IPS DF 19.7 (cell line): ENCODE measurements at regions not wholly inside any gene's neighbourhood (a gene's known extent, or its start where the extent isn't known, plus 50 kb on each side); places are given as distances from the start of the nearest gene placed in this dataset.

Experiments
- DNase-seq: peaks from one replicate; pipeline ENCODE4 v3.0.0-alpha.2; 2013; ENCODE audit warnings: low read depth, low spot score

- DNase-seq, result no peak
These were observed 879.7 kb downstream of the GALC start for GRCh38 chr14:87113286-87113685.

DNA sequence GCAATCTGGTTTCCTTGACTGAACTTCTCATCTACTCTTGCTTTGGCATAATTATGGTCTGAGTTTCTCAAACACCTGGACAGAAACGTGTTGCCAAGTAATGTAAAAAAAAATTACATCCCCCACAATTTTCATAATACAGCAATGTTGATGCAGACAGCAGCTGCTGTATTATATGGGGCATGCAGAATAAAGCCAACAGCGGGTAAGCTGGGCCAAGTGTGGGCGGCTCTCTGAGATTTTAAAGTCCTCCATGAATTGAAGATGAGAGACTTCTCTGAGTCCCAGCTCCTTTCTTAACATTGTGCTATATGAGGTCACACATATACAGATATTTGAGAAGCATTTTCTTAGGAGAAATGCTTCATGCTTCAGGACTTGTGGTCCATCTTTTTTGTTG lies 881.2 kb downstream of the GALC start:
- DNase-seq, result no peak

DNA sequence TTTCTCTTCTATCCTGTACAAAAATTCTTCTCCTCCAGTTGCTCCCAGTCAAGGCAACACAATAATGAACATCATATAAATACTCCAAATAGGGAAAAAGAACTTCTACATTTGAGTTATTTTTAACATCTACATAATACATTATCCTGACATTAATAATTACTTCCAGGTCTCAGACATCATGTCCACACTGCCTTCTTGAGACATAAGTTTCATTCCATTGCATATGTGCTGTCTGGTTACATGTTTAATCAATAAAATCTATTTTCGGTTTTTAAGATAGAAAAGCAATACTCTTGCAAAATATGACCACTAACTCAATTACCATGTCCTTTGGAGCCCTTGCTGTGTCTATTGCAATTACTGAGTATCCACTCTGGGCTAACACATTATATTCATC lies 881.9 kb downstream of the GALC start:
- no peak for DNase-seq

- DNase-seq, result no peak
These were observed 883.7 kb downstream of the GALC start for GRCh38 chr14:87109271-87109670.

DNA sequence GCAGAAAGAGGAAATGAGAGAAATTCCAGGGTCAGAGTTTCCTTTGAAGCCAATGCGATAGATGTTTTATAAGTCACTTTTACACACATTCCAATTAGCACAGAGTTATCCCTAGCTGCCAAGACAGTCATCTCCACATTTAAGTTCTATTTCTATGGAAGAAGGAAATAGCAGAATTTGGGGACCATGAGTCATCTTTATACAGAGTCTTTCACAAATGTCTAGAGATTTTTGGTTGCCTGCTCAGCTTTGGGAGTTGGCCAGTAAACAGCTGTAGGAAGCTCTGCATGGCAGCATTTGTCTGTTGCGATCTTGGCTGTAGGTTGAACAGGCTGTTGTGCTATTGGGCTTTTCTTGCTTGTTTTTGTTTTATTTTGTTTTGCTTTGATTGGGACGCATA lies 884.3 kb downstream of the GALC start:
- DNase-seq, result no peak

DNA sequence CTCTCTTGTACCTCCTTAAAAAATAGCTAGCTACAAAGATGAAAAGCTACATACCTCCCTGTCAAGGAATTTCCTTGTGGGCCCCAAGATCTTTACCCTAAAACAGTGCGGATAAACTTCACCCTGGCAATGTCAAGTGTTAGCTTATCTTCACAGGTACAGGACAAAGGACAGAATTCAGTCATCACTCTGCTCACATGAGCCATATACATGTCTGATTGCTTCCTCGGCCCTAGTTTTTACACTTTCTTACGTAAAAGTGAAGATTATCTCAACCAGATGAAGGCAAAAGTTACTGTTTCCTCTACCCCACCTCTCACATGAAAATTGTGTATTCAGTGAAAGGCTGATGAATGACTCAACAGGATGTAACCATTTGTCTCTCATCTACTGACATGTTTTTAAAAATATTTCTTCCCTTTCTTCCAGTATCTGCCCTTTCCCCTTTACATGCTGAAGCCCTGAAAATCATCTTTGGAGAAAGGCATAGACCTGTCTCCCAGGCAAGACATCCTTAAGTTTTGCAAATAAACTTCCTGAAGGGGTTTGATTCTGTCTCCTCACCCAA lies 890.1 kb downstream of the GALC start:
- no peak for DNase-seq

DNA sequence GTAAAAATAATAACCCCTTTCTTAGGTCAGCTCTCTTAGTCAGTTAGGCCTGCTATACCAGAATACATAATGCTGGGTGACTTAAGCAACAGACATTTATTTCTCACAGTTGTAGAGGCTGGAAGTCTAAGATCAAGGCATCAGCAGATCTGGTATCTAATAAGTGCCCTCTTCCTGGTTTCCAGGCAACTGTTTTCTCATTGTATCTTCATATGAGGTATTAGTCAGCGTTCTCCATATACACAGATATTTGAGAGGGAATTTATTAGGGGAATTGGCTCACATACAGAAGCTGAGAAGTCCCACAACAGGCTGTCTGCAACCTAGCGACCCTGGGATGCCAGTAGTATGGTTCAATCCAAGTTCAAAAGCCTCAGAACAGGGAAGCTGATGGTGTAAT lies 896.0 kb downstream of the GALC start:
- DNase-seq, result no peak

- DNase-seq, result no peak
These were observed 898.1 kb downstream of the GALC start for GRCh38 chr14:87094913-87095312.

- no peak for DNase-seq
These were observed 904.4 kb downstream of the GALC start for GRCh38 chr14:87088588-87088987.

DNA sequence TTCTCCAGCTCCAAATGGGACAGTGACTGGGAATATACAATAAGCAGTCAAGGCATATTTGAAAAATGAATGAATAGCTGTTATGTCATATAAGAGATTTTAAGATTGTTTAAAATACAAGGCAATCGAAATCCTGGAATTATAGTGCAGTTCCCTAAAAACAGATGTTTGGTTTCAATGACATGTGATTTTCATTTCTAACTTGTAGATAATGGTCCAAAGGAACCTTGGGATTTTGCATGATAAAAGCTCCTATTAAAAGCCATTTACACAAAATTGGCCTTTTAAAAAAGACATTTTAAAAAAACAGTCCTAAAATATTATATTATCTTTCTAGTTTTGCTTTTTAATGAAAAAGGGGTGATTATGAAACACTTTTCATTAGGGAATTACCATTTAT lies 905.1 kb downstream of the GALC start:
- DNase-seq, result no peak

DNA sequence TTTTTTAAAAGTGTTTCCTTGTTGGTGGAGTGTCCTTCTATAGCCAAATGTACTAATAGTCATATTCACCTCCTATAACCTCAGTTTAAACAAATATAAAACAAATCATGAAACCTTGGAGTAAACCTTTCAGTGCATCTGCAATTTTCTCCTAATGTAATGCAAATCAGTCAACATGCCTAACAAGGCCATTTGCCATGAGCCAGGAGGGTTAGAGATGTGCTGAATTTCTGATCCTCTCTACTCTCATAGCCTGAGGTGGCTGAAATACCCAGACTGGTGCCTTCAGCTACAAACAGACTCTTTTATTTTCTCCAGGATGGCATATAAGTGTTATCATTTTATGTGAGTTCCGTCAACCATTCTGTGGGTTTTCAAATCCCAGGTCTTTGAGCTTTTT lies 908.1 kb downstream of the GALC start:
- no peak for DNase-seq

DNA sequence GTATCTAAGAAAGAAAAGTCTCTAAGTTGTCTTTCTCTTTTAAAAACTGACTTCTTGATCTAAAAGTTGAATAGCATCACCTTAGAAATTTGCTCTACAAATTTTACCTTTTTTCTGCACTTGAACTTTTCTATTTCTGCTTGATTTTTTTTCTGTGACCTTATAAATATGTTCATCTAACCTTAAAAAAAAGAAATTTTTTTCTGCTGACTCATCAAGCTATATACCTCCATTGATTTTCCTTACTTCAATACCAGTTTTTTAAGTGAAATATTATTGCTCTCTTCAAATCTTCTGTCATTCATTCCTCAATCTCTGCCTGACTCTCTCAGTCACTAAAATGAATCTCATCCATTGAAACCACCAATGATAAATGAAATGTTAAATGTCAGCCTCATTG lies 910.1 kb downstream of the GALC start:
- no peak for DNase-seq

GRCh38 chr14:87081004-87081403 lies 912.0 kb downstream of the GALC start:
- no peak for DNase-seq

DNA sequence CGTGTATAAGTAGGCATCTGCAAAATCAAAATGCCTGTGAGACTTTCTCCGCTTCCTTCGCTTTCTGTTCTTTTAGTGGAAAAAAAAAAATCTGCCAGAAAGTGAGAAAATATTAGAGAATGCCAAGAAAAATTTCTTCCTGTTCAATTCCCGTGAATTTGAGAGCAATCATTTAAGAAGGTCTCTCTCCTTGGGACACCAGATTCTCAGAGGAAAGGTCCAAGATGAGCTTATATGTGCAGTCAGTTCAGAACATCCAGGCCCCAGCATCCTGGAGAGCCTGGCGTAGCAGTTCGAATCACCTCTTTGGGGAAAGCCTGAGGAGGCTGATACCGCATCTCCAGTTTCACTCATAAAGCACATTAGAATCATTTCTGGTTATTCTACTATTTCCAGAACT lies 912.8 kb downstream of the GALC start:
- DNase-seq, result no peak

DNA sequence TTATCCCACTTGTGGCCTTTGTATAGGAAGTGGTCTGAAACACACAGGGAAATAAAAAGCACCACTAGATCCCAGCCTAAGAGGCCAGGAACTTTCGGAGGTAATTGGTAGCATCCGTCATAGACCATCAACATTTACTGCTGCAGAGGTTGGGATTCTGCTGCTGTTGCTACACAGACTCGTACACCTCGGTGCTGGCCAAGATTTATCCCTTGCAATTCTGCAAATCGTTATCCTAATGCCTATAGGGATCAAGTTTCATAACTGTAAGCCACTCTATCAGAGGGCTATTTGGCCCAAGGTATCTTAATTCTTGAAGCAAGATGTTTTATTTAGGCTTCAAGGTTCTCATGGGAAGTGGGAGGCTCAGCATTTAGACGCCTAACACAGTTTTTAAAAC lies 913.6 kb downstream of the GALC start:
- no peak for DNase-seq

GRCh38 chr14:87076922-87077321 lies 916.1 kb downstream of the GALC start:
- DNase-seq, result no peak

GRCh38 chr14:87076146-87076545 lies 916.8 kb downstream of the GALC start:
- DNase-seq, result no peak

DNA sequence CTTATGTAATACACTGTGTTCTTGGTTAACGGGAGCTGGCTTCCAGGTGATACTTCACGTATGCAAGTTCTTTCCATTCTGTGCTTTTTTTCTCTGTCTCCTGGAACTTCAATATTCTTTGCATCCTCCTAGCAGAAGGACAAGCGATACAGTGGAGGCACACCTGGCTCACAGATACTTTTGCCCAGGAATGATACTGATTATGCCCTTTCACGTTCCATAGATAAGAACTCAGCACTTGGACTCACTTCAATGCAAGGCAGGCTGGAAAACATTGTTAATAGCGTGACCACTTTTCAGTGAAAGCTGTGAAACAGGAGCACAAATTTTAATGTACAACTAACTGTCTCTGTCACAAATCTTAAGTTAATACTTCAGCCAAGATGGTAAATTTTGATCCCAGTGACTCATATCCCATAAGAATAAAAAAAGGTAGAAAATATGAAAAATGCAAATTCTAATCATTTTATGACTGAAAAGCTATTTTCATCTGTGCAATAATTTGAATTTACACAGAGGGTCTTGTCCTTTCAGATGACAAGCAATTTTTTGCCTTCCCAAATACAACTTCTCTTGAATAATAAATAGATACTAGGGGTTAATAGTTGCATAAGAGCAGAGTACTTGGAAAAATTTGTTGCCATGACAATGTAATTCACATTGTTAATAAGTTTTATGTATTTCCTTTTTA lies 919.0 kb downstream of the GALC start:
- DNase-seq, result no peak

DNA sequence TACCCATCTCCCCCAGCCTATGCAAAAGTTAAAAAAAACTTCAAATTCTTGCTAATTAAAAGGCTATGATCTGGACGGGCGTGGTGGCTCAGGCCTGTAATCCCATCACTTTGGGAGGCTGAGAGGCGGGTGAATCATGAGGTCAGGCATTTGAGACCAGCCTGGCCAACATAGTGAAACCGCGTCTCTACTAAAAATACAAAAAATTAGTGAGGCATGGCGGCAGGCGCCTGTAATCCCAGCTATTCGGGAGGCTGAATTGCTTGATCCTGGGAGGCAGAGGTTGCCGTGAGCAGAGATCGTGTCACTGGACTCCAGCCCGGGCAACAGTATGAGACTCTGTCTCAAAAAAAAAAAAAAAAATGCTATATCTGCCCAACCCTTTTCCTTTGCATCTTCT lies 925.4 kb downstream of the GALC start:
- no peak for DNase-seq

- DNase-seq, result no peak
These were observed 925.9 kb downstream of the GALC start for GRCh38 chr14:87067061-87067460.

DNA sequence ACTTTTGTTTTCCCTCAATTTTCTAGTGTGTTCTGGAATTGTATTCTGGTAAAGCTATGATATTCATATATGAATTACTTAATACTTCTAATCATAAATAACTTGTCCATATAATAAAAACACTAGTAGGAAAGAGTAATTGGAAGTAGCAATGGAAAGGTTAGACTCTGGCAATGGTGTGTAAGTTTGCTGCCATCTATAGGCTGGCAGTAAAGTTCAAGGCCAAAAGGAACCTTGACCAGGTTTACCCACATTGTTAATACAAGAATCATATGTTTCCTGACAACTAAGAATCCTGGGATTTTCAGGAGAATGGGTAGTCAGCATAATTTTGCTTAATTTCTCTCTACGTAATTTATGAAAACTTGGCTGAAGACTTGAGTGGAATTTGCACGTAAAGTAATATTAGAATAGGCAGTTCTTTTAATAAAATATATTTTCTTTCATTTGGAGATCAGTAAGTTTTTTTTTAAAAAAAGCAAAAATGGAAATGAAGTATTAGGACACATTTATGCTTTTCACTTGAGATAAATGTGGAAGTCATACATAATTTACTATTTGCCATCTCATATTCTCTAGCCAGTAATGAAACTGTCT lies 926.7 kb downstream of the GALC start:
- DNase-seq, result no peak

- no peak for DNase-seq
These were observed 927.6 kb downstream of the GALC start for GRCh38 chr14:87065366-87065765.

- DNase-seq, result no peak
These were observed 929.8 kb downstream of the GALC start for GRCh38 chr14:87063181-87063580.

GRCh38 chr14:87060405-87060804 lies 932.6 kb downstream of the GALC start:
- DNase-seq, result no peak
